Stimulated activated CD8-positive, alpha-beta memory T cell treated with anti-CD3 and anti-CD28 coated beads, Interleukin-12 subunit alpha, Interleukin-12 subunit beta, amount 100 ng/mL, for 4 hours (primary cell): ENCODE measurements at regions not wholly inside any gene's neighbourhood (a gene's known extent, or its start where the extent isn't known, plus 50 kb on each side); places are given as distances from the start of the nearest gene placed in this dataset.
"Not testable (repeated sequence)": the region's sequence is repeated elsewhere in the genome, so short reads cannot be mapped to it uniquely, and the experiment has no call there.

Experiments used
- DNase-seq: peaks from one replicate; pipeline ENCODE4 v3.0.0-alpha.2; 2020; ENCODE audit warnings: low read depth

- not testable (repeated sequence) for DNase-seq
Observed at GRCh38 chr17:27094179-27094578, 199.7 kb upstream of the WSB1 start.

- not testable (repeated sequence) for DNase-seq
Observed at GRCh38 chr17:27095821-27096220, 198.1 kb upstream of the WSB1 start.

GRCh38 chr17:27099266-27099665 is 194.6 kb upstream of the WSB1 start:
- not testable (repeated sequence) for DNase-seq

DNA sequence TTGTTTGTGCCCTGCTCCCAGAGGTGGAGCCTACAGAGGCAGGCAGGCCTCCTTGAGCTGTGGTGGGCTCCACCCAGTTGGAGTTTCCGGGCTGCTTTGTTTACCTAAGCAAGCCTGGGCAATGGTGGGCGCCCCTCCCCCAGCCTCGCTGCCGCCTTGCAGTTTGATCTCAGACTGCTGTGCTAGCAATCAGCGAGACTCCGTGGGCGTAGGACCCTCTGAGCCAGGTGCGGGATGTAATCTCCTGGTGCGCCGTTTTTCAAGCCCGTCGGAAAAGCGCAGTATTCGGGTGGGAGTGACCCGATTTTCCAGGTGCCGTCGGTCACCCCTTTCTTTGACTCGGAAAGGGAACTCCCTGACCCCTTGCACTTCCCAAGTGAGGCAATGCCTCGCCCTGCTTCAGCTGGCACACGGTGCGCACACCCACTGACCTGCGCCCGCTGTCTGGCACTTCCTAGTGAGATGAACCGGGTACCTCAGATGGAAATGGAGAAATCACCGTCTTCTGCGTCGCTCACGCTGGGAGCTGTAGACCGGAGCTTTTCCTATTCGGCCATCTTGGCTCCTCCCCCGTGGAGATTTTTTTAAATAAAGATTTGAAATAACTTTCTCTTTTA is 189.2 kb upstream of the WSB1 start:
- not testable (repeated sequence) for DNase-seq

DNA sequence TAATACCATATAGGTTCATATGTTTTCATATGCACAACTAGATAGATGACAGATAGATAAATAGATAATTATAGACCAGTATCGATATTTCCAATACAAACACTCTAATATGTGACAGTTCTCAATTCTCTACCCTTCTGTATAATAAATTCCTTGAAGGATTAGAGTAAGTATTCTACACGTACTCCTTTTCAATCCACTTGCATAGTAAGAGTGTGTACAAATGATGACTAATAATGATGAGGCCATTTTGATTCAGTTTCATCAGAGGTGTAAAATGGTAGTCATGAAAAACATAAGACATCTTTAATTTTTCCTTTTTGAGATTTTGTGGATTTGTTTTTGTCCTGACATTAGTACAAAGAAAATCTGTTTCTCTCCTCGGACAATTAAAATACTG is 188.3 kb upstream of the WSB1 start:
- DNase-seq, result no peak

DNA sequence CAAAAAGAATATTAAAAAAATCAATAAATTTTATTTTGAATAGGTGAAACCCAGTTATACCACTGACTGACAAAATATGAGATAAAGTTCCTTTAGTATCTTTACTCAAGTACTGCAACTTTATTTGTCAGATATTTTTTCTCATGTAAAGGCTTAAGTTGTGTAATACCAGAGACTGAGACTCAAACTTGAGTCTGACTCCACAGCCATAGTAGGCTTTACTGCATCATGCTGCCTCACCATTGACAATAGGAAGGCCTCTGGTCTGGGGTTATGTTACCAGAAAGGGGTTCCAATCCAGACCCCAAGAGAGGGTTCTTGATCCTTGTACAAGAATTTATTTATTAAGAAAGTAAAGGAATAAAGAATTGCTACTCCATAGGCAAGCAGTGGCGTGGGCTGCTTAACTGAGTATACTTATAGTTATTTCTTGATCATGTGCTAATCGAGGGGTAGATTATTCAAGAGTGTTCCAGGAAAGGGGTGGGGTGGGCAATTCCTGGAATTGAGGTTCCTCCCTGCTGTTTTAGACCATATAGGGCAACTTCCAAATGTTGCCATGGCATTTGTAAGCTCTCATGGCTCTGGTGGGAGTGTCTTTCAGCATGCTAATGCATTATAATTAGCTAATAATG is 187.4 kb upstream of the WSB1 start:
- DNase-seq, result no peak

GRCh38 chr17:27106982-27107360 is 186.9 kb upstream of the WSB1 start:
- DNase-seq, result no peak

- DNase-seq, result not testable (repeated sequence)
Observed at GRCh38 chr17:27107386-27108328, 186.3 kb upstream of the WSB1 start.

- no peak for DNase-seq
Observed at GRCh38 chr17:27109346-27109745, 184.6 kb upstream of the WSB1 start.

DNA sequence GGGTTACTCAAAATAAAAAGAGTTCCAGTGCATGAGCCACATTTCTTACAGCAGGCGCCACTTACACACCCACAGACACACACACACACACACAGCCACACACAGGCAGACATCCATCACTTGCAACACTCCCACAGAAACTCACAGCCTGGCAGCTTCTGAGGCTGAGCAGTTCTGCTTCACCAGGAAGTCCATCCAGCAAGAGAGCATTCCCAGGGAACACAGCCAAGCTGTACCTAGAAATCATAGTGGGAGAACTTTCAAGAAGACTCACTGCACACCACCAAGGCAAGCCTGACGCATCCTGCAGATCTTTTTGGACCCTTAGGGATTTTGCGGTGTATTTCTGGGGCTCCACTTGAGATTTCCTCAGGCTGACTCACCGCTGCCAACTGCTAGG is 140.9 kb upstream of the WSB1 start:
- no peak for DNase-seq

DNA sequence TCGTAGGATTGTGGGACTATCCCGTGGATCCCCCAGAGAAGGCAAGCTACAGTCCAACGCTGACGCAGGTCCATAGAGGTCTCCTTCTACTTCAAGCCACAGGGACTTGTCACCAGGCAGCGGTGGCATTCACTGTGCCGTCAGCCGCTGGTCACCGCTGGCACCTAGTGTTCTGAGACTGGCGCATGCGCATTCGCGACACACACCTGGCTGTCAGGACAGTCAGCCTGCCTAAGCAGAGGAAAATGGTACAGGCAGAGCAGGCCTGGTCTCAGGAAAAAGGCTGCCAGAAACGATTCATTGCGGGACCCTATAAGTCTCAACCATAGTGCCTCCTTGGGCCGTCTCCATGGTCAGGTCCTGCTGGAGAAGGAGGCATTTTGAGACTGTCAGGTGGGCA is 138.0 kb upstream of the WSB1 start:
- DNase-seq, result no peak

DNA sequence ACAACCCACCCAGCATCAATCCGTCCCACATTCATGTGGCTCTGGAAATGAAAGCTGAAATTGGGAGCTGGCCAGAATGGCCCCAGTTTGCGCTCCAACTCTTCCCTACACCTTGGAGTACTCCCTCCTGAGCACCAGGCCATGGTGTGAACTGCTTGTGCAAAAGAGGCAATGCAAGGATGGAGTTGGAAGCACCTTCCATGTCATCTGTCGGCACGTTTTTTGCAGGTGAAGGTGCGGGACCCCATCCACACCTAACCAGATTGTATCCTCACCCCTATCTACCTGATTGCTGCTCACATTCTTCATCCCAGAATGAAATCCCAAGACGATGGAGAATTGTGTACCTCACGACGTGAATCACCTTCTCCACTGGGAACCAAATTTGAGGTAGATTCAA is 136.6 kb upstream of the WSB1 start:
- DNase-seq, result no peak

- no peak for DNase-seq
Observed at GRCh38 chr17:27157898-27158297, 136.0 kb upstream of the WSB1 start.

GRCh38 chr17:27158382-27158781 is 135.5 kb upstream of the WSB1 start:
- no peak for DNase-seq

GRCh38 chr17:27180322-27180721 is 113.6 kb upstream of the WSB1 start:
- no peak for DNase-seq

DNA sequence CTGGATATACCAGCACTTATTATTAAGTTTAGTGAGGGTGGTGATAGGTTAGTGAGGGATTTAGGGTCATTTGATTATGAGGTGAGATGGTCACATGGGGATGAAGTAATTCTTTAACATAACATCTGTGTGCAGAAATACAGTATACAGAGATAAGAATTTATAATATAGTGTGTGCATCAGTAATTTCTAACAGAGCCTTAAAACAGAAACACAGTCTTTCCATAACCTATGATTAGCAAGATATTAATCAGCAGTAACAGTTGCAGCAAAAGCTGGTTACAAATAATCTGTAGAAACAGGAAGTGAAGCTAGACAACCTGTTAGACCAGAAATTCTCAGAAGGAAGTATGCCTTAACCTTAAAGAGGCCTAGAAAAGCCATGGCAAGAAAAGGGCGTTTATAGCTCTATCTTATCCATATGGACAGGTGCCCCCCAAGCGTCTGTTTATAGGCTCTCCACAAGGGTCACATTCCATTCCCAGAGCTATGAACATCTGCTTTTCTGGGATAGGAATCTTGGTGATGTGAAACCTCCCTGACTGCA is 112.5 kb upstream of the WSB1 start:
- DNase-seq, result not testable (repeated sequence)

- DNase-seq, result no peak
Observed at GRCh38 chr17:27181935-27182334, 112.0 kb upstream of the WSB1 start.

DNA sequence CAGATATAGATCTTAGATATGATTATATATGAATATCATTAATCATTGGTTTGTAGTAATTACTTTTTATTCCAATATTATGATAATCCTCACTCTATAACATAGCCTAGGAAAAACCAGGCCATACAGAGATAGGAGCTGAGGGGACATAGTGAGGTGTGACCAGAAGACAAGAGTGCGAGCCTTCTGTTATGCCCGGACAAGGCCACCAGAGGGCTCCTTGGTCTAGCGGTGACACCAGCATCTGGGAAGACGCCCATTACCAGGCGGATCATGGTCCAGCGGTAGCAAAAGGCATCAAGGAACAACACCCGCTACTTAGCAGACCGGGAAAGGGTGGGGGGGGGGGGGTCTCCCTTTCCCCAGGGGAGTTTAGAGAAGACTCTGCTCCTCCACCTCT is 96.4 kb upstream of the WSB1 start:
- not testable (repeated sequence) for DNase-seq

GRCh38 chr17:27199948-27200347 is 94.0 kb upstream of the WSB1 start:
- DNase-seq, result no peak

GRCh38 chr17:27200476-27200875 is 93.4 kb upstream of the WSB1 start:
- no peak for DNase-seq

DNA sequence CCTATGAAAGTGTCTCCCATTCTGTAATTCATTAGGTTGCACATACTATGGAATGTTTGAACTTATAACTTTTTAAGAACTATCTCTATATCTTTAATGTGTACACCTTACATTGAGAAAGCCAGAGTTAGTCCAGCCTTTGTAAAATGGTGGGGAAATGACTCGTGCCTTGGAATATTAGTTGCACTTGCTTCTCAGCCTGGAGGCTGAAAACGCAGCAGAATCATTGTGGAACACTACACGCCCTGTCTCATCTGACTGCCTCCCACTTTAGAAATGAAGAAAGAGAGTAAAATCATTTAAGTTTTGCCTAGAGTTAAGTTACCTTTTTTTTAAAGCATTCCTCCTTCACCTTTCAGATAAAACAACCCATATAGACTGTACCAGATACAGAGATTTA is 90.7 kb upstream of the WSB1 start:
- no peak for DNase-seq

DNA sequence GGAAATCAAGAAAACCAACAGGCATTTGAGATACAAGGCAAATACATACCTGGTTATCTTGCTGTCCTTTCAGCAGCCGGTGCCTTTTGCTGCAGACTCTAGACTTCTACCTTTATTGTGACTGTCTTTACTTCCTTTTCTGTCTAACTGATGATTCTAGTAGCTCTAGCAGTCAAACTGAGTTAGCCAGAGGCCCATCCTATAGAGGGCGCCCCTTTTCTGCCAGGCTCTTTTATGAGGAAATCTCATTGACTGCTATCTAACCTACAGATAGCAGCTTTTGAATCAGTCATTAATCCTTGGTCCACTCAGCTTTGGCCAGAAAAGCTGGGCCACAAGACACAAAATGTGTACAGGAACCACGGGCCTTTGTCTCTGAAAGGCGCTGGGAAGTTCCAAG is 87.5 kb upstream of the WSB1 start:
- no peak for DNase-seq

- DNase-seq, result no peak
Observed at GRCh38 chr17:27207073-27207513, 86.8 kb upstream of the WSB1 start.
